Right lobe of liver (tissue), 4 donors: ENCODE measurements at regions not wholly inside any gene's neighbourhood (a gene's known extent, or its start where the extent isn't known, plus 50 kb on each side); places are given as distances from the start of the nearest gene placed in this dataset.

Experiments used
- CTCF ChIP-seq, 4 donors: fragments of 200-600 bp in 3 of 4; fragments of 450-650 bp in 1 of 4; IDR thresholded peaks; one replicate each; pipeline versions ENCODE4 v1.5.1 to v1.8.0; 2016 to 2022; ENCODE audit warnings: antibody characterized with exemption in 4 of 4, mild to moderate bottlenecking in 2 of 4
- POLR2A ChIP-seq: fragments of 450-650 bp; IDR thresholded peaks from one replicate; pipeline ENCODE4 v1.6.1; 2017; ENCODE audit warnings: antibody characterized with exemption, mild to moderate bottlenecking
- donor health status: DM: no; HTN: no; CAD: no.
- donor health status: DM: no; HTN: no; CAD: no.
- donor health status: DM: no; HTN: yes; CAD: no.

- TF ChIP-seq CTCF (IDR thresholded peaks at IDR 0.05) (no peak), POLR2A (no peak)
These were observed 94.4 kb upstream of the TRPC3 start for GRCh38 chr4:122046255-122046654.
